Breast epithelium (tissue), 3 donors: ENCODE measurements at regions not wholly inside any gene's neighbourhood (a gene's known extent, or its start where the extent isn't known, plus 50 kb on each side); places are given as distances from the start of the nearest gene placed in this dataset.

Source experiments
- POLR2A ChIP-seq: fragments of 450-650 bp; IDR thresholded peaks from one replicate; pipeline ENCODE4 v1.6.1; 2016; ENCODE audit warnings: antibody characterized with exemption, mild to moderate bottlenecking, moderate library complexity
- POLR2AphosphoS5 ChIP-seq, 3 donors: sonication (generic); formaldehyde crosslinking; IDR thresholded peaks; one replicate each; pipeline ENCODE4 v1.6.1; 2017; ENCODE audit warnings: antibody characterized with exemption in 3 of 3
- TF ChIP-seq, protein P1 (sequence below), 3 donors: fragments of 450-650 bp; IDR thresholded peaks; one replicate each; pipeline ENCODE4 v1.5.1; 2016 to 2017; ENCODE audit warnings: antibody characterized with exemption in 3 of 3, mild to moderate bottlenecking in 3 of 3, moderate library complexity in 3 of 3

DNA sequence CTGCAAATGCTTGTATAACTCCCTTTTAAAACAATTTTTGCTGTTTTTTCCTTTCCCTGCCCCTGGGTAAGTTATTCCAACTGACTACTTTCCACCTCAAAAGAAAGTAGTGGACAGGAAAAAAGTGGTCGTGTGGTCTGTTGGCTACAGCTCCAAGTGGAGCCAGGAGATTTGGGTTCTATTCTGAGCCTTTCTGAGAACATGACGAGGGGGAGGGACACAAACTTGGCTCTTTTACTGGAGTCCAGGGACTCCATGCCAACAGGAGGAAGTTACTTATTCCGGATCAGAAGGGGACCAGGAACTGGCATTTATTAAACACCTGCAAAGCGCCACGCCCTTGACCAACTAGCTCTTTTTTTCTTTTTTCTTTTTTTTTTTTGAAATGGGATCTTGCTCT, 79.0 kb upstream of the CAPZB start:
- TF ChIP-seq POLR2AphosphoS5 (IDR thresholded peaks at IDR 0.05) (no peak), POLR2A (no peak)
- TF ChIP-seq, protein P1, sequence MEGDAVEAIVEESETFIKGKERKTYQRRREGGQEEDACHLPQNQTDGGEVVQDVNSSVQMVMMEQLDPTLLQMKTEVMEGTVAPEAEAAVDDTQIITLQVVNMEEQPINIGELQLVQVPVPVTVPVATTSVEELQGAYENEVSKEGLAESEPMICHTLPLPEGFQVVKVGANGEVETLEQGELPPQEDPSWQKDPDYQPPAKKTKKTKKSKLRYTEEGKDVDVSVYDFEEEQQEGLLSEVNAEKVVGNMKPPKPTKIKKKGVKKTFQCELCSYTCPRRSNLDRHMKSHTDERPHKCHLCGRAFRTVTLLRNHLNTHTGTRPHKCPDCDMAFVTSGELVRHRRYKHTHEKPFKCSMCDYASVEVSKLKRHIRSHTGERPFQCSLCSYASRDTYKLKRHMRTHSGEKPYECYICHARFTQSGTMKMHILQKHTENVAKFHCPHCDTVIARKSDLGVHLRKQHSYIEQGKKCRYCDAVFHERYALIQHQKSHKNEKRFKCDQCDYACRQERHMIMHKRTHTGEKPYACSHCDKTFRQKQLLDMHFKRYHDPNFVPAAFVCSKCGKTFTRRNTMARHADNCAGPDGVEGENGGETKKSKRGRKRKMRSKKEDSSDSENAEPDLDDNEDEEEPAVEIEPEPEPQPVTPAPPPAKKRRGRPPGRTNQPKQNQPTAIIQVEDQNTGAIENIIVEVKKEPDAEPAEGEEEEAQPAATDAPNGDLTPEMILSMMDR (IDR thresholded peaks at IDR 0.05), result no peak
